A673 (cell line): ENCODE measurements at regions not wholly inside any gene's neighbourhood (a gene's known extent, or its start where the extent isn't known, plus 50 kb on each side); places are given as distances from the start of the nearest gene placed in this dataset.

Experiments used
- BruUV-seq: library from RNA; stranded (reverse); fragments of 400-500 nt; replicated peaks from 2 replicates; lab custom pipeline; 2021; lab: Mats Ljungman, UMichigan
- CTCF ChIA-PET: fragments of 300-600 bp; sonication (Branson Sonifier 250); formaldehyde crosslinking; loops from one replicate; lab custom pipeline; 2022; ENCODE audit warnings: antibody characterized with exemption; lab: Charles Lee
- POLR2A ChIA-PET: fragments of 300-600 bp; sonication (Branson Sonifier 250); formaldehyde crosslinking; loops from one replicate; lab custom pipeline; 2022; ENCODE audit warnings: antibody characterized with exemption; ENCODE audit not compliant: low non-redundant PET; lab: Charles Lee
- DNase-seq: peaks from one replicate; pipeline ENCODE4 v3.0.0-alpha.2; 2015; ENCODE audit warnings: low spot score
- H3K27ac ChIP-seq: fragments of 200-600 bp; sonication (generic); 2 replicates; pipeline ENCODE4 v1.5.1; 2016; ENCODE audit warnings: mixed run types, low read depth, mild to moderate bottlenecking, mixed read lengths, antibody characterized with exemption, low read length; ENCODE audit not compliant: poor library complexity, severe bottlenecking
- H3K27me3 ChIP-seq: fragments of 200-600 bp; sonication (generic); replicated peaks from 2 replicates; pipeline ENCODE4 v1.6.1; 2017; ENCODE audit warnings: mixed run types, low read depth, mild to moderate bottlenecking, mixed read lengths, antibody characterized with exemption, low read length; ENCODE audit not compliant: insufficient read depth, poor library complexity
- H3K36me3 ChIP-seq: fragments of 200-600 bp; sonication (generic); 2 replicates; pipeline ENCODE4 v1.6.1; 2016; ENCODE audit warnings: mixed run types, mild to moderate bottlenecking, mixed read lengths, antibody characterized with exemption, low read length; ENCODE audit not compliant: insufficient read depth, poor library complexity, severe bottlenecking
- H3K4me1 ChIP-seq: fragments of 200-600 bp; sonication (generic); 2 replicates; pipeline ENCODE4 v1.6.1; 2017; ENCODE audit warnings: mixed run types, mild to moderate bottlenecking, mixed read lengths, antibody characterized with exemption, low read length; ENCODE audit not compliant: insufficient read depth, poor library complexity, severe bottlenecking
- H3K4me3 ChIP-seq: fragments of 200-600 bp; sonication (generic); 2 replicates; pipeline ENCODE4 v1.5.1; 2016; ENCODE audit warnings: low read depth, mixed run types, mild to moderate bottlenecking, mixed read lengths, low read length; ENCODE audit not compliant: poor library complexity, severe bottlenecking
- H3K9me3 ChIP-seq: fragments of 200-600 bp; sonication (generic); 2 replicates; pipeline ENCODE4 v1.6.1; 2016; ENCODE audit warnings: mixed run types, low read depth, mild to moderate bottlenecking, mixed read lengths, antibody characterized with exemption, low read length; ENCODE audit not compliant: poor library complexity, severe bottlenecking
- CTCF ChIP-seq: fragments of 300-800, 200-600 bp; sonication (generic); conservative IDR thresholded peaks from 2 replicates; pipeline ENCODE4 v1.5.1; 2017; ENCODE audit warnings: low read depth, mild to moderate bottlenecking, antibody characterized with exemption, low read length, moderate library complexity, mixed read lengths
- EZH2 ChIP-seq: fragments of 200-600 bp; sonication (generic); IDR thresholded peaks from 2 replicates; pipeline ENCODE4 v1.6.1; 2017; ENCODE audit warnings: borderline replicate concordance, low read depth, mild to moderate bottlenecking, mixed read lengths, antibody characterized with exemption, low read length; ENCODE audit not compliant: poor library complexity, severe bottlenecking
- intact Hi-C: fragments of 100-400 bp; cut with micrococcal nuclease; formaldehyde crosslinking; loops from one replicate; pipeline ENCODE4 v1.10.0; 2022; ENCODE audit not compliant: unreplicated experiment

DNA sequence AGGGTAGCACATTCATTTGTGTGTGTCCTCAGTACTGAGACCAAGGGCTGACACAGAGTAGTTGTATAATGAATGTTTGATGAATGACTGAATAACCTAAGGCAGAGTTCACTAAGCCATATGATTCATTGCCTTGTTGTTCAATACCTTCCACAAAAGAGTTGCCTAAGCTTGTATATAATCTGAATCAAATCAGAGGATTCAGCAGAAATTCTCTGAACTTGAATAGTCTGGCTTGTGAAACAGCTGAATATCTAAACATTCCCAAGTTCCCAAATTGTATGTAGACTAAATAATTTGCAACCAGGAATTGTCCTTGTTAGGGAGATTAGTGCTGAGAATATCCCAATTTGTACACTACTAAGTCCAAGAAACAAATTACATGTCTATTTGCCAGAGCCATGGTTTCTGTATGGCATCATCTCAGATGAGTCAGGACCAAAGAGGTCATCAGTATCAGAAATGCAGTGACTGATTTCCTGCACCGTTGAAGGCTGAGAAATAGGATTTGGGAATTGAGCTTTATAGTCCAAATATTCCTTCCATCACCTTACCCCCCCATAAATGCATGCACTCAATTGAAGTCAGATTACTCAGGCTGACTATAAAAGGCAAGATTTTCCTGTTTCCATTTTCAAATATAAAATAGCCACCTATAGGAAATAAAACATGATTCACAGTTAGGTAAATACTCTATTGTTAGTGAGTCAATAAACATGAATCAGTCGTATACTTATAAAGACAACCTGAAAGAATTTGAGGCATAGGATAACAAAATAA is 168.7 kb downstream of the PHLDA1 start:
- Histone ChIP-seq H3K4me1 (no peaks in the 10 kb centered on the region), H3K27me3 (no peaks in the 10 kb centered on the region), H3K9me3 (no peaks in the 10 kb centered on the region), H3K27ac (no peak overlapping the region), H3K36me3 (no peaks in the 10 kb centered on the region), H3K4me3 (no peak overlapping the region)
- no TSS peak for BruUV-seq
- no peak for DNase-seq
- CTCF ChIA-PET, result no interaction called here
- POLR2A ChIA-PET, result no interaction called here
- intact Hi-C loops, result no loop called here
- TF ChIP-seq EZH2, result no peak
- no peak for TF ChIP-seq CTCF

DNA sequence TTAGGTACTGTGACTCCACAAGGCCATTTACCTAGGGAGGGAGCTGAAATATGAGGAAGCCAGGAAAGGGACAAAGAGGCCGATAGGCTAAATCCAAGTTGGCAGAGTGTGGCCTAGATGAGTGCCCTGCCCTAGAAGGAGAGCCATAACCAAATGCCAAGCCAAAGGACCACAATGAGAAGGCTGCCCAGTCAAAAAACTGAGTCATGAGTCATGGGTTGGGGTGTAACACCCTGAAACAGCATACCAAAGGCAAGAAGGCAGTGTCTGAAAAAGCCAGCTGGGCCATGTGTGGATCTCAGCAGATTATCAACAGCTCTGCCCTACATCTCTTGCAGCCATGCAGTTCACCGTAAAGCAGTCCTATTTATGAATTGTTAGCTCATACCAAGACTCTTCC is 171.7 kb downstream of the PHLDA1 start:
- H3K27ac ChIP-seq, result no peak overlapping the region
- ChIA-PET CTCF (interaction anchor here (0.7 kb wide), 1 partner anchor 26 kb away, joined by 3 read pairs; no protein-coding TSS in a partner anchor), POLR2A (no interaction called here)
- no peaks in the 10 kb centered on the region for H3K27me3 ChIP-seq
- H3K4me3 ChIP-seq, result no peak overlapping the region
- no peak for TF ChIP-seq CTCF
- TF ChIP-seq EZH2, result no peak
- peaks cover 4% of the 10 kb centered on the region for H3K4me1 ChIP-seq
- BruUV-seq, result no TSS peak
- intact Hi-C loops, result no loop called here
- H3K36me3 ChIP-seq, result no peaks in the 10 kb centered on the region
- H3K9me3 ChIP-seq, result no peaks in the 10 kb centered on the region
- DNase-seq, result no peak

- Histone ChIP-seq H3K36me3 (no peaks in the 10 kb centered on the region), H3K4me3 (no peak overlapping the region), H3K9me3 (no peaks in the 10 kb centered on the region), H3K4me1 (peaks cover 4% of the 10 kb centered on the region), H3K27me3 (no peaks in the 10 kb centered on the region), H3K27ac (no peak overlapping the region)
- intact Hi-C loops, result no loop called here
- no peak for TF ChIP-seq CTCF
- TF ChIP-seq EZH2, result no peak
- CTCF ChIA-PET, result no interaction called here
- BruUV-seq, result no TSS peak
- POLR2A ChIA-PET, result no interaction called here
- DNase-seq, result no peak
Measured at GRCh38 chr12:75856235-75856634, 175.3 kb downstream of the PHLDA1 start.
